Ishikawa (cell line): ENCODE measurements at regions not wholly inside any gene's neighbourhood (a gene's known extent, or its start where the extent isn't known, plus 50 kb on each side); places are given as distances from the start of the nearest gene placed in this dataset.

Source experiments
- CEBPB ChIP-seq: IDR thresholded peaks from 2 replicates; pipeline ENCODE4 v1.6.1; 2012
- EGR1 ChIP-seq: IDR thresholded peaks from 2 replicates; pipeline ENCODE4 v1.6.1; 2012
- EP300 ChIP-seq: IDR thresholded peaks from 2 replicates; pipeline ENCODE4 v1.6.1; 2012; ENCODE audit warnings: borderline replicate concordance
- FOXM1 ChIP-seq: IDR thresholded peaks from 2 replicates; pipeline ENCODE4 v1.6.1; 2012; ENCODE audit warnings: low read depth, borderline replicate concordance
- MAX ChIP-seq: IDR thresholded peaks from 2 replicates; pipeline ENCODE4 v1.6.1; 2012
- RAD21 ChIP-seq: IDR thresholded peaks from 2 replicates; pipeline ENCODE4 v1.6.1; 2012; ENCODE audit warnings: low read depth
- REST ChIP-seq: IDR thresholded peaks from 2 replicates; pipeline ENCODE4 v1.6.1; 2012; ENCODE audit warnings: low read depth, mild to moderate bottlenecking
- TAF1 ChIP-seq: IDR thresholded peaks from 2 replicates; pipeline ENCODE4 v1.6.1; 2012; ENCODE audit warnings: low read depth, mild to moderate bottlenecking
- TCF12 ChIP-seq: IDR thresholded peaks from 2 replicates; pipeline ENCODE4 v1.6.1; 2012; ENCODE audit warnings: low read depth
- TEAD4 ChIP-seq: IDR thresholded peaks from 2 replicates; pipeline ENCODE4 v1.6.1; 2012
- YY1 ChIP-seq: IDR thresholded peaks from 2 replicates; pipeline ENCODE4 v1.6.1; 2012; ENCODE audit warnings: low read depth

- TF ChIP-seq RAD21 (no peak), TEAD4 (no peak), MAX (no peak), TAF1 (no peak), YY1 (no peak), EGR1 (no peak), REST (no peak), FOXM1 (no peak), EP300 (no peak), CEBPB (no peak), TCF12 (no peak)
Observed at GRCh38 chr16:22763437-22764080, 50.4 kb upstream of the HS3ST2 start.
